HCT116 (cell line): ENCODE measurements at regions not wholly inside any gene's neighbourhood (a gene's known extent, or its start where the extent isn't known, plus 50 kb on each side); places are given as distances from the start of the nearest gene placed in this dataset.

Source experiments
- ATAC-seq: fragments of 200-7000 bp; cut with Tn5 transposase; 2 replicates; pipeline ENCODE4 v1.9.1; 2020; ENCODE audit warnings: mild to moderate bottlenecking, moderate library complexity
- BruUV-seq: library from RNA; stranded (reverse); fragments of 400-500 nt; replicated peaks from 2 replicates; lab custom pipeline; 2021; lab: Mats Ljungman, UMichigan
- CTCF ChIA-PET: fragments of 300-600 bp; sonication (Branson Sonifier 250); formaldehyde crosslinking; loops from one replicate; lab custom pipeline; 2021; ENCODE audit warnings: antibody characterized with exemption; lab: Charles Lee
- POLR2A ChIA-PET: fragments of 300-600, 350-600 bp; sonication (Branson Sonifier 250); formaldehyde crosslinking; loops from one replicate; lab custom pipeline; 2021; ENCODE audit warnings: antibody characterized with exemption; lab: Charles Lee
- RAD21 ChIA-PET, 2 experiments: fragments of 300-600 bp; sonication (Branson Sonifier 250); formaldehyde crosslinking; loops; one replicate each; lab custom pipeline; 2023; ENCODE audit warnings: low total read pairs in 2 of 2; ENCODE audit not compliant: uncharacterized antibody in 2 of 2, unreplicated experiment in 2 of 2, low non-redundant PET in 1 of 2; lab: Charles Lee
- DNase-seq: peaks from one replicate; pipeline ENCODE4 v3.0.0-alpha.2; 2010; ENCODE audit warnings: low read depth, low spot score
- H2AFZ ChIP-seq: fragments of 200-600 bp; shearing (Covaris generic), sonication (generic); 2 replicates; pipeline ENCODE4 v1.6.1; 2017; ENCODE audit warnings: low read depth, mixed run types, mixed read lengths, antibody characterized with exemption, low read length; ENCODE audit not compliant: poor library complexity, severe bottlenecking
- H3K27ac ChIP-seq: 2 replicates; pipeline ENCODE4 v1.5.1; 2012; ENCODE audit warnings: low read depth, low read length
- H3K27me3 ChIP-seq: fragments of 200-600 bp; sonication (generic); 2 replicates; pipeline ENCODE4 v1.6.1; 2016; ENCODE audit warnings: mixed run types, low read length, mixed read lengths; ENCODE audit not compliant: insufficient read depth
- H3K36me3 ChIP-seq, 2 experiments: fragments of 200-500 bp in 1 of 2; fragments of 200-600 bp in 1 of 2; sonication (Bioruptor generic) in 1 of 2; sonication (generic) in 1 of 2; 2 replicates each; pipeline versions ENCODE4 v1.5.1 to v1.6.1; 2014 to 2016; ENCODE audit warnings: low read length in 2 of 2, inconsistent platforms in 1 of 2, mixed read lengths in 1 of 2, mixed run types in 1 of 2; ENCODE audit not compliant: insufficient read depth in 2 of 2, control insufficient read depth in 1 of 2
- H3K4me1 ChIP-seq, 2 experiments: fragments of 200-600 bp in 1 of 2; sonication (generic) in 1 of 2; 2 replicates each; pipeline versions ENCODE4 v1.5.1 to v1.6.1; 2012 to 2017; ENCODE audit warnings: low read length in 2 of 2, inconsistent platforms in 1 of 2, mild to moderate bottlenecking in 1 of 2, mixed read lengths in 1 of 2, mixed run types in 1 of 2, moderate library complexity in 1 of 2; ENCODE audit not compliant: insufficient read depth in 2 of 2, control insufficient read depth in 1 of 2
- H3K4me2 ChIP-seq: fragments of 200-600 bp; sonication (generic); 2 replicates; pipeline ENCODE4 v1.6.1; 2017; ENCODE audit warnings: mixed run types, low read length, mixed read lengths
- H3K4me3 ChIP-seq, 2 experiments: fragments of 200-600 bp in 1 of 2; sonication (generic) in 1 of 2; replicated peaks in 1 of 2; 2 replicates each; pipeline ENCODE4 v1.5.1; 2011 to 2016; ENCODE audit warnings: low read length in 2 of 2, control low read depth in 1 of 2, low read depth in 1 of 2, mild to moderate bottlenecking in 1 of 2, mixed read lengths in 1 of 2, mixed run types in 1 of 2
- H3K79me2 ChIP-seq: fragments of 200-600 bp; sonication (generic); 2 replicates; pipeline ENCODE4 v1.6.1; 2017; ENCODE audit warnings: mild to moderate bottlenecking, mixed run types, low read length, moderate library complexity, mixed read lengths; ENCODE audit not compliant: insufficient read depth
- H3K9ac ChIP-seq: fragments of 200-600 bp; sonication (generic); 2 replicates; pipeline ENCODE4 v1.6.1; 2016; ENCODE audit warnings: low read length, mixed read lengths
- H3K9me2 ChIP-seq: fragments of 200-600 bp; sonication (generic), shearing (Covaris generic); 2 replicates; pipeline ENCODE4 v1.6.1; 2017; ENCODE audit warnings: mixed run types, mild to moderate bottlenecking, moderate library complexity; ENCODE audit not compliant: insufficient read depth
- H3K9me3 ChIP-seq, 2 experiments: fragments of 200-500 bp in 1 of 2; fragments of 200-600 bp in 1 of 2; sonication (Bioruptor generic) in 1 of 2; sonication (generic) in 1 of 2; 2 replicates each; pipeline ENCODE4 v1.6.1; 2014 to 2017; ENCODE audit warnings: low read length in 2 of 2, mixed read lengths in 2 of 2, inconsistent platforms in 1 of 2, low read depth in 1 of 2, mild to moderate bottlenecking in 1 of 2, mixed run types in 1 of 2, moderate library complexity in 1 of 2; ENCODE audit not compliant: control insufficient read depth in 1 of 2, insufficient read depth in 1 of 2
- H4K20me1 ChIP-seq: fragments of 200-600 bp; sonication (generic), shearing (Covaris generic); 2 replicates; pipeline ENCODE4 v1.6.1; 2017; ENCODE audit warnings: mixed run types, mild to moderate bottlenecking, moderate library complexity; ENCODE audit not compliant: insufficient read depth
- CBX3 ChIP-seq: IDR thresholded peaks from 2 replicates; pipeline ENCODE4 v1.6.1; 2012; ENCODE audit warnings: low read depth
- CEBPB ChIP-seq: IDR thresholded peaks from 2 replicates; pipeline ENCODE4 v1.6.1; 2012; ENCODE audit warnings: low read depth
- EGR1 ChIP-seq: IDR thresholded peaks from 2 replicates; pipeline ENCODE4 v1.6.1; 2012; ENCODE audit warnings: low read depth
- ELF1 ChIP-seq: IDR thresholded peaks from 2 replicates; pipeline ENCODE4 v1.6.1; 2012; ENCODE audit warnings: low read depth, borderline replicate concordance
- EZH2phosphoT487 ChIP-seq: fragments of 200-600 bp; IDR thresholded peaks from 2 replicates; pipeline ENCODE4 v1.6.1; 2018; ENCODE audit warnings: antibody characterized with exemption, borderline replicate concordance
- FOSL1 ChIP-seq: IDR thresholded peaks from 2 replicates; pipeline ENCODE4 v1.6.1; 2012; ENCODE audit warnings: low read depth
- POLR2AphosphoS5 ChIP-seq: IDR thresholded peaks from 2 replicates; pipeline ENCODE4 v1.6.1; 2011; ENCODE audit warnings: mild to moderate bottlenecking, low read depth, low read length, moderate library complexity
- RAD21 ChIP-seq: IDR thresholded peaks from 2 replicates; pipeline ENCODE4 v1.6.1; 2012; ENCODE audit warnings: low read depth, mild to moderate bottlenecking
- SP1 ChIP-seq: IDR thresholded peaks from 2 replicates; pipeline ENCODE4 v1.6.1; 2012; ENCODE audit warnings: low read depth
- SRF ChIP-seq: IDR thresholded peaks from 2 replicates; pipeline ENCODE4 v1.6.1; 2012; ENCODE audit warnings: low read depth
- TCF7L2 ChIP-seq: IDR thresholded peaks from 2 replicates; pipeline ENCODE4 v1.7.0; 2011; ENCODE audit warnings: borderline replicate concordance, inconsistent platforms; ENCODE audit not compliant: insufficient read depth, insufficient read length; ENCODE audit errors: extremely low read depth
- YY1 ChIP-seq: IDR thresholded peaks from 2 replicates; pipeline ENCODE4 v1.6.1; 2011; ENCODE audit warnings: low read length, low read depth, moderate library complexity, mild to moderate bottlenecking; ENCODE audit not compliant: insufficient replicate concordance; ENCODE audit errors: extremely low read depth
- ZFX ChIP-seq: fragments of 450-650 bp; IDR thresholded peaks from 2 replicates; pipeline ENCODE4 v1.6.1; 2017
- ZNF274 ChIP-seq: fragments of 200-500 bp; sonication (Bioruptor generic); IDR thresholded peaks from 2 replicates; pipeline ENCODE4 v1.6.1; 2014; ENCODE audit warnings: mild to moderate bottlenecking, low read depth, low read length, inconsistent platforms
- intact Hi-C: fragments of 100-400 bp; cut with micrococcal nuclease; formaldehyde crosslinking; loops from 2 replicates; pipeline ENCODE4 v1.10.0; 2022
- TF ChIP-seq, protein P1 (sequence below): IDR thresholded peaks from 2 replicates; pipeline ENCODE4 v1.6.1; 2012; ENCODE audit warnings: low read depth
- TF ChIP-seq, protein P2 (sequence below): IDR thresholded peaks from 2 replicates; pipeline ENCODE4 v1.6.1; 2012

DNA sequence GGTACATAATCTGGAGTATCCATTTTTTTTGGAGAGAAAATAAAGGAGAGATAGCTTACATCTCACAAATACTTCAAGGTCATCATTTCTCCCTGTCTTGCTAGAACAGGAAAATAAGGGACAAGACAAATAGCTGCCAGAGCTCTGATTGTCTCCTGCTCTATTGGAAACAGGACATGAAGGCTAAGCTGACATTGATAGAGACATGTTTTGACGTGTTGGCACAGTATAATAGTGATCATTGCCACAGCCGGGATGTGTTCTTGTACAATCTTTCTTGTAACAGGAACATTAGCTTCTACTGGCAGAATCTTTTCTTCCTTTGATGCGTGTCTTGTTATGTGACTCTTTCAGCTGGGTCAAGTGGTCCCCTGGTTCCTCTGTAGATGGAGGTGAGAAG is 279.3 kb upstream of the MTPN start:
- CTCF ChIA-PET = no interaction called here

More for the DNA sequence above, 279.3 kb upstream of the MTPN start:
- intact Hi-C loops = no loop called here
- no peak overlapping the region for H3K9ac ChIP-seq
- no peaks in the 10 kb centered on the region for H3K9me2 ChIP-seq
- no peak overlapping the region for H3K4me2 ChIP-seq
- POLR2A ChIA-PET = no interaction called here
- no peaks in the 10 kb centered on the region for H3K36me3 ChIP-seq
- no peaks in the 10 kb centered on the region for H3K79me2 ChIP-seq
- no TSS peak for BruUV-seq
- no peaks in the 10 kb centered on the region for H3K4me1 ChIP-seq
- no peak for DNase-seq
- TF ChIP-seq SP1 (no peak), YY1 (no peak), EZH2phosphoT487 (no peak), FOSL1 (no peak), TCF7L2 (no peak), RAD21 (no peak), EGR1 (no peak), CBX3 (no peak), SRF (no peak), ZFX (no peak), ELF1 (no peak), POLR2AphosphoS5 (no peak), ZNF274 (no peak), CEBPB (no peak)
- TF ChIP-seq, protein P1, sequence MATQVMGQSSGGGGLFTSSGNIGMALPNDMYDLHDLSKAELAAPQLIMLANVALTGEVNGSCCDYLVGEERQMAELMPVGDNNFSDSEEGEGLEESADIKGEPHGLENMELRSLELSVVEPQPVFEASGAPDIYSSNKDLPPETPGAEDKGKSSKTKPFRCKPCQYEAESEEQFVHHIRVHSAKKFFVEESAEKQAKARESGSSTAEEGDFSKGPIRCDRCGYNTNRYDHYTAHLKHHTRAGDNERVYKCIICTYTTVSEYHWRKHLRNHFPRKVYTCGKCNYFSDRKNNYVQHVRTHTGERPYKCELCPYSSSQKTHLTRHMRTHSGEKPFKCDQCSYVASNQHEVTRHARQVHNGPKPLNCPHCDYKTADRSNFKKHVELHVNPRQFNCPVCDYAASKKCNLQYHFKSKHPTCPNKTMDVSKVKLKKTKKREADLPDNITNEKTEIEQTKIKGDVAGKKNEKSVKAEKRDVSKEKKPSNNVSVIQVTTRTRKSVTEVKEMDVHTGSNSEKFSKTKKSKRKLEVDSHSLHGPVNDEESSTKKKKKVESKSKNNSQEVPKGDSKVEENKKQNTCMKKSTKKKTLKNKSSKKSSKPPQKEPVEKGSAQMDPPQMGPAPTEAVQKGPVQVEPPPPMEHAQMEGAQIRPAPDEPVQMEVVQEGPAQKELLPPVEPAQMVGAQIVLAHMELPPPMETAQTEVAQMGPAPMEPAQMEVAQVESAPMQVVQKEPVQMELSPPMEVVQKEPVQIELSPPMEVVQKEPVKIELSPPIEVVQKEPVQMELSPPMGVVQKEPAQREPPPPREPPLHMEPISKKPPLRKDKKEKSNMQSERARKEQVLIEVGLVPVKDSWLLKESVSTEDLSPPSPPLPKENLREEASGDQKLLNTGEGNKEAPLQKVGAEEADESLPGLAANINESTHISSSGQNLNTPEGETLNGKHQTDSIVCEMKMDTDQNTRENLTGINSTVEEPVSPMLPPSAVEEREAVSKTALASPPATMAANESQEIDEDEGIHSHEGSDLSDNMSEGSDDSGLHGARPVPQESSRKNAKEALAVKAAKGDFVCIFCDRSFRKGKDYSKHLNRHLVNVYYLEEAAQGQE = no peak
- TF ChIP-seq, protein P2, sequence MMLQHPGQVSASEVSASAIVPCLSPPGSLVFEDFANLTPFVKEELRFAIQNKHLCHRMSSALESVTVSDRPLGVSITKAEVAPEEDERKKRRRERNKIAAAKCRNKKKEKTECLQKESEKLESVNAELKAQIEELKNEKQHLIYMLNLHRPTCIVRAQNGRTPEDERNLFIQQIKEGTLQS = no peak
- TF ChIP-seq, all 23 proteins: peak for 0
- Histone ChIP-seq H2AFZ (no peak overlapping the region), H3K9me3 (peaks cover 0 to 3% of the 10 kb centered on the region in 2 experiments; a peak in 1 of 4 replicates), H3K4me3 (no peak overlapping the region), H3K27ac (no peak overlapping the region), H4K20me1 (no peaks in the 10 kb centered on the region; the same call in 1 of the 2 replicates), H3K27me3 (no peaks in the 10 kb centered on the region)
- RAD21 ChIA-PET = no interaction called here
- ATAC-seq = no peak
